ENCODE measurements at regions not wholly inside any gene's neighbourhood (a gene's known extent, or its start where the extent isn't known, plus 50 kb on each side); places are given as distances from the start of the nearest gene placed in this dataset.

GRCh38 chr18:57208047-57208446 is 61.2 kb downstream of the BOD1L2 start:
- Histone ChIP-seq H2AFZ (ENCODE audit: low read length) (no peak overlapping the region), H3K4me3 (replicated peaks in 1 of 4; ENCODE audit: control extremely low read depth in 1 of 4, insufficient read depth in 1 of 4, low read depth in 3 of 4, low read length in 4 of 4) (no peak overlapping the region), H4K20me1 (ENCODE audit: control insufficient read depth, extremely low read depth, insufficient read depth, low read length) (no peaks in the 10 kb centered on the region), H3K79me2 (ENCODE audit: control insufficient read depth, insufficient read depth, low read length) (no peaks in the 10 kb centered on the region), H3K9me3 (ENCODE audit: control insufficient read depth, insufficient read depth, low read depth, low read length) (no peaks in the 10 kb centered on the region), H3K27me3 (ENCODE audit: control insufficient read depth, insufficient read depth, low read length) (no peaks in the 10 kb centered on the region), H3K4me1 (ENCODE audit: control insufficient read depth, extremely low read depth, insufficient read depth, low read length) (no peaks in the 10 kb centered on the region), H3K27ac (ENCODE audit: insufficient read depth, low read length) (no peak overlapping the region), H3K9ac (ENCODE audit: insufficient read depth, low read length) (no peak overlapping the region), H3K36me3 (ENCODE audit: control insufficient read depth, insufficient read depth, low read length) (no peaks in the 10 kb centered on the region), H3K4me2 (ENCODE audit: extremely low read depth, insufficient read depth, low read length) (no peak overlapping the region)
- TF ChIP-seq, protein P1, sequence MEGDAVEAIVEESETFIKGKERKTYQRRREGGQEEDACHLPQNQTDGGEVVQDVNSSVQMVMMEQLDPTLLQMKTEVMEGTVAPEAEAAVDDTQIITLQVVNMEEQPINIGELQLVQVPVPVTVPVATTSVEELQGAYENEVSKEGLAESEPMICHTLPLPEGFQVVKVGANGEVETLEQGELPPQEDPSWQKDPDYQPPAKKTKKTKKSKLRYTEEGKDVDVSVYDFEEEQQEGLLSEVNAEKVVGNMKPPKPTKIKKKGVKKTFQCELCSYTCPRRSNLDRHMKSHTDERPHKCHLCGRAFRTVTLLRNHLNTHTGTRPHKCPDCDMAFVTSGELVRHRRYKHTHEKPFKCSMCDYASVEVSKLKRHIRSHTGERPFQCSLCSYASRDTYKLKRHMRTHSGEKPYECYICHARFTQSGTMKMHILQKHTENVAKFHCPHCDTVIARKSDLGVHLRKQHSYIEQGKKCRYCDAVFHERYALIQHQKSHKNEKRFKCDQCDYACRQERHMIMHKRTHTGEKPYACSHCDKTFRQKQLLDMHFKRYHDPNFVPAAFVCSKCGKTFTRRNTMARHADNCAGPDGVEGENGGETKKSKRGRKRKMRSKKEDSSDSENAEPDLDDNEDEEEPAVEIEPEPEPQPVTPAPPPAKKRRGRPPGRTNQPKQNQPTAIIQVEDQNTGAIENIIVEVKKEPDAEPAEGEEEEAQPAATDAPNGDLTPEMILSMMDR (conservative IDR thresholded peaks at IDR 0.05 in 1 of 2, IDR thresholded peaks at IDR 0.05 in 1 of 2; ENCODE audit: low read depth in 1 of 2, low read length in 2 of 2): no peak
- TF ChIP-seq EZH2 (IDR thresholded peaks at IDR 0.05; ENCODE audit: low read length, missing control alignments): no peak
- no peak for DNase-seq (ENCODE audit: low read depth in 2 of 2)

- Histone ChIP-seq H3K4me1 (ENCODE audit: control insufficient read depth, extremely low read depth, insufficient read depth, low read length) (no peaks in the 10 kb centered on the region), H2AFZ (ENCODE audit: low read length) (no peak overlapping the region), H3K27me3 (ENCODE audit: control insufficient read depth, insufficient read depth, low read length) (no peaks in the 10 kb centered on the region), H3K79me2 (ENCODE audit: control insufficient read depth, insufficient read depth, low read length) (no peaks in the 10 kb centered on the region), H3K4me3 (replicated peaks in 1 of 4; ENCODE audit: control extremely low read depth in 1 of 4, insufficient read depth in 1 of 4, low read depth in 3 of 4, low read length in 4 of 4) (no peak overlapping the region), H4K20me1 (ENCODE audit: control insufficient read depth, extremely low read depth, insufficient read depth, low read length) (no peaks in the 10 kb centered on the region), H3K9ac (ENCODE audit: insufficient read depth, low read length) (no peak overlapping the region), H3K4me2 (ENCODE audit: extremely low read depth, insufficient read depth, low read length) (no peak overlapping the region), H3K36me3 (ENCODE audit: control insufficient read depth, insufficient read depth, low read length) (no peaks in the 10 kb centered on the region), H3K9me3 (ENCODE audit: control insufficient read depth, insufficient read depth, low read depth, low read length) (no peaks in the 10 kb centered on the region), H3K27ac (ENCODE audit: insufficient read depth, low read length) (no peak overlapping the region)
- TF ChIP-seq, protein P1 (conservative IDR thresholded peaks at IDR 0.05 in 1 of 2, IDR thresholded peaks at IDR 0.05 in 1 of 2; ENCODE audit: low read depth in 1 of 2, low read length in 2 of 2): no peak
- no peak for TF ChIP-seq EZH2 (IDR thresholded peaks at IDR 0.05; ENCODE audit: low read length, missing control alignments)
- DNase-seq (ENCODE audit: low read depth in 2 of 2): no peak
These were observed 62.8 kb downstream of the BOD1L2 start for GRCh38 chr18:57209713-57210106.

- Histone ChIP-seq H3K27me3 (ENCODE audit: control insufficient read depth, insufficient read depth, low read length) (no peaks in the 10 kb centered on the region), H4K20me1 (ENCODE audit: control insufficient read depth, extremely low read depth, insufficient read depth, low read length) (no peaks in the 10 kb centered on the region), H3K4me1 (ENCODE audit: control insufficient read depth, extremely low read depth, insufficient read depth, low read length) (no peaks in the 10 kb centered on the region), H3K4me2 (ENCODE audit: extremely low read depth, insufficient read depth, low read length) (peak overlapping the region; percentile 4), H3K9ac (ENCODE audit: insufficient read depth, low read length) (no peak overlapping the region), H3K79me2 (ENCODE audit: control insufficient read depth, insufficient read depth, low read length) (no peaks in the 10 kb centered on the region), H3K36me3 (ENCODE audit: control insufficient read depth, insufficient read depth, low read length) (no peaks in the 10 kb centered on the region), H2AFZ (ENCODE audit: low read length) (no peak overlapping the region), H3K27ac (ENCODE audit: insufficient read depth, low read length) (no peak overlapping the region), H3K4me3 (replicated peaks in 1 of 4; ENCODE audit: control extremely low read depth in 1 of 4, insufficient read depth in 1 of 4, low read depth in 3 of 4, low read length in 4 of 4) (no peak overlapping the region), H3K9me3 (ENCODE audit: control insufficient read depth, insufficient read depth, low read depth, low read length) (no peaks in the 10 kb centered on the region)
- peak; percentile 43 to 77 for DNase-seq (ENCODE audit: low read depth in 2 of 2)
- TF ChIP-seq, protein P1 (conservative IDR thresholded peaks at IDR 0.05 in 1 of 2, IDR thresholded peaks at IDR 0.05 in 1 of 2; ENCODE audit: low read depth in 1 of 2, low read length in 2 of 2): no peak
- TF ChIP-seq EZH2 (IDR thresholded peaks at IDR 0.05; ENCODE audit: low read length, missing control alignments): no peak
These were observed 63.3 kb downstream of the BOD1L2 start for GRCh38 chr18:57210107-57210715.
